A549 (cell line): ENCODE measurements at regions not wholly inside any gene's neighbourhood (a gene's known extent, or its start where the extent isn't known, plus 50 kb on each side); places are given as distances from the start of the nearest gene placed in this dataset.
A peak's percentile ranks its signal among the peaks of the same experiment; 100 is the strongest.

ENCODE experiments used
- ATAC-seq, 2 experiments: fragments of 200-7000 bp in 1 of 2; fragments of >200 bp in 1 of 2; cut with Nextera tagmentation in 1 of 2; cut with Tn5 transposase in 1 of 2; 3 replicates each; pipeline versions ENCODE4 v1.8.0 to v1.9.1; 2018 to 2020; ENCODE audit warnings: mild to moderate bottlenecking in 1 of 2, moderate library complexity in 1 of 2
- CTCF ChIA-PET: fragments of 300-600 bp; sonication (Branson Sonifier 250); formaldehyde crosslinking; extraction: SDS; loops from one replicate; lab custom pipeline; 2021; ENCODE audit warnings: antibody characterized with exemption, inconsistent platforms; lab: Yijun Ruan, JAX
- POLR2A ChIA-PET: fragments of 350-600 bp; formaldehyde crosslinking; extraction: SDS; loops from one replicate; lab custom pipeline; 2021; ENCODE audit warnings: antibody characterized with exemption, inconsistent platforms; lab: Yijun Ruan, JAX
- DNase-seq, 2 experiments: peaks; one replicate each; pipeline versions ENCODE4 v3.0.0 to v3.0.0-alpha.2; 2011 to 2016; ENCODE audit warnings: low read depth in 1 of 2, low spot score in 1 of 2
- FAIRE-seq: peaks from 2 replicates; lab custom pipeline; 2011; peaks lifted over from hg19 to GRCh38; lab: Jason Lieb, UNC
- H3K27ac ChIP-seq, 2 experiments: fragments of >200 bp; sonication (Bioruptor Twin); formaldehyde crosslinking; 3 replicates each; pipeline ENCODE4 v1.5.1; 2016 to 2017
- H3K4me1 ChIP-seq: fragments of >200 bp; sonication (Bioruptor Twin); formaldehyde crosslinking; 3 replicates; pipeline ENCODE4 v1.6.1; 2016
- H3K4me2 ChIP-seq: fragments of >200 bp; sonication (Bioruptor Twin); formaldehyde crosslinking; 3 replicates; pipeline ENCODE4 v1.6.1; 2016
- H3K4me3 ChIP-seq: fragments of >200 bp; sonication (Bioruptor Twin); formaldehyde crosslinking; 3 replicates; pipeline ENCODE4 v1.5.1; 2016
- H3K9me3 ChIP-seq: fragments of >200 bp; sonication (Bioruptor Twin); formaldehyde crosslinking; 3 replicates; pipeline ENCODE4 v1.6.1; 2016
- BHLHE40 ChIP-seq: IDR thresholded peaks from 2 replicates; pipeline ENCODE4 v1.6.1; 2012; ENCODE audit warnings: low read depth, low read length, inconsistent platforms
- CBX2 ChIP-seq: fragments of 200-600 bp; sonication (generic); IDR thresholded peaks from 2 replicates; pipeline ENCODE4 v1.6.1; 2016; ENCODE audit warnings: low read depth, mild to moderate bottlenecking, borderline replicate concordance
- CEBPB ChIP-seq, 2 experiments: fragments of >200 bp in 1 of 2; sonication (Bioruptor Twin) in 1 of 2; formaldehyde crosslinking in 1 of 2; IDR thresholded peaks; 2 replicates each; pipeline ENCODE4 v1.6.1; 2012 to 2016
- CHD4 ChIP-seq: fragments of 200-600 bp; sonication (generic); IDR thresholded peaks from 2 replicates; pipeline ENCODE4 v1.6.1; 2016; ENCODE audit warnings: antibody characterized with exemption, mild to moderate bottlenecking, borderline replicate concordance
- EP300 ChIP-seq, 2 experiments: fragments of >200 bp; sonication (Bioruptor Twin); formaldehyde crosslinking; IDR thresholded peaks; 2 replicates in 1 of 2; 3 replicates in 1 of 2; pipeline ENCODE4 v1.6.1; 2016 to 2017
- ESRRA ChIP-seq: fragments of 150-350 bp; IDR thresholded peaks from 2 replicates; pipeline ENCODE4 v1.6.1; 2014; ENCODE audit warnings: mild to moderate bottlenecking, low read length, borderline replicate concordance
- FOSL2 ChIP-seq, 2 experiments: fragments of 450-650 bp in 1 of 2; fragments of >200 bp in 1 of 2; sonication (Bioruptor Twin) in 1 of 2; formaldehyde crosslinking; IDR thresholded peaks; 2 replicates each; pipeline versions ENCODE4 v1.5.0 to v1.6.1; 2016 to 2020; ENCODE audit warnings: mild to moderate bottlenecking in 1 of 2, moderate library complexity in 1 of 2
- GATA3 ChIP-seq: IDR thresholded peaks from 2 replicates; pipeline ENCODE4 v1.6.1; 2012; ENCODE audit warnings: borderline replicate concordance
- HDAC2 ChIP-seq: fragments of 200-600 bp; sonication (generic); IDR thresholded peaks from 2 replicates; pipeline ENCODE4 v1.6.1; 2016
- HEYL ChIP-seq: fragments of 250-450 bp; sonication (Bioruptor Pico); IDR thresholded peaks from 2 replicates; pipeline ENCODE4 v1.8.0; 2021; ENCODE audit warnings: mild to moderate bottlenecking, moderate library complexity
- HOXB13 ChIP-seq: fragments of 250-450 bp; sonication (Bioruptor Pico); IDR thresholded peaks from 2 replicates; pipeline ENCODE4 v1.5.0; 2020; ENCODE audit warnings: low read depth, mild to moderate bottlenecking, moderate library complexity
- HOXB5 ChIP-seq: fragments of 250-450 bp; sonication (Bioruptor Pico); IDR thresholded peaks from 2 replicates; pipeline ENCODE4 v1.5.0; 2020; ENCODE audit warnings: mild to moderate bottlenecking, moderate library complexity
- NFE2L2 ChIP-seq: fragments of 150-350 bp; conservative IDR thresholded peaks from 2 replicates; pipeline ENCODE4 v1.6.1; 2014; ENCODE audit warnings: low read length
- POLR2A ChIP-seq: IDR thresholded peaks from 2 replicates; pipeline ENCODE4 v1.6.1; 2012; ENCODE audit warnings: mild to moderate bottlenecking, low read length
- RCOR1 ChIP-seq: fragments of 150-350 bp; IDR thresholded peaks from 2 replicates; pipeline ENCODE4 v1.6.1; 2014; ENCODE audit warnings: antibody characterized with exemption, low read length, low read depth
- SREBF2 ChIP-seq: fragments of 450-650 bp; IDR thresholded peaks from 2 replicates; pipeline ENCODE4 v1.6.1; 2014; ENCODE audit warnings: mild to moderate bottlenecking, moderate library complexity
- TP53 ChIP-seq: fragments of 250-450 bp; sonication (Bioruptor Pico); IDR thresholded peaks from 2 replicates; pipeline ENCODE4 v1.5.0; 2021; ENCODE audit warnings: mild to moderate bottlenecking, moderate library complexity
- ZC3H11A ChIP-seq: fragments of 450-650 bp; IDR thresholded peaks from 2 replicates; pipeline ENCODE4 v1.6.1; 2014; ENCODE audit warnings: antibody characterized with exemption, mild to moderate bottlenecking
- ZFP36 ChIP-seq: fragments of 450-650 bp; IDR thresholded peaks from 2 replicates; pipeline ENCODE4 v1.6.1; 2014; ENCODE audit warnings: borderline replicate concordance; ENCODE audit not compliant: partially characterized antibody
- ZNF302 ChIP-seq: fragments of 250-450 bp; sonication (Bioruptor Pico); IDR thresholded peaks from 2 replicates; pipeline ENCODE4 v1.9.0; 2021; ENCODE audit warnings: inconsistent platforms, mild to moderate bottlenecking, moderate library complexity
- ZSCAN20 ChIP-seq: fragments of 250-450 bp; sonication (Bioruptor Pico); IDR thresholded peaks from 2 replicates; pipeline ENCODE4 v1.8.0; 2022; ENCODE audit warnings: mild to moderate bottlenecking, moderate library complexity
- WGBS: methylation state at CpG from one replicate; pipeline ENCODE4 v1.1.6; 2017; ENCODE audit errors: missing lambda C conversion rate; 5-methylcytosine and 5-hydroxymethylcytosine counted together
- TF ChIP-seq, protein P1 (sequence below): IDR thresholded peaks from 2 replicates; pipeline ENCODE4 v1.6.1; 2012
- TF ChIP-seq, protein P2 (sequence below): fragments of >200 bp; sonication (Bioruptor Twin); formaldehyde crosslinking; IDR thresholded peaks from 2 replicates; pipeline ENCODE4 v1.6.1; 2016
- TF ChIP-seq, protein P3 (sequence below): IDR thresholded peaks from 2 replicates; pipeline ENCODE4 v1.6.1; 2012

DNA sequence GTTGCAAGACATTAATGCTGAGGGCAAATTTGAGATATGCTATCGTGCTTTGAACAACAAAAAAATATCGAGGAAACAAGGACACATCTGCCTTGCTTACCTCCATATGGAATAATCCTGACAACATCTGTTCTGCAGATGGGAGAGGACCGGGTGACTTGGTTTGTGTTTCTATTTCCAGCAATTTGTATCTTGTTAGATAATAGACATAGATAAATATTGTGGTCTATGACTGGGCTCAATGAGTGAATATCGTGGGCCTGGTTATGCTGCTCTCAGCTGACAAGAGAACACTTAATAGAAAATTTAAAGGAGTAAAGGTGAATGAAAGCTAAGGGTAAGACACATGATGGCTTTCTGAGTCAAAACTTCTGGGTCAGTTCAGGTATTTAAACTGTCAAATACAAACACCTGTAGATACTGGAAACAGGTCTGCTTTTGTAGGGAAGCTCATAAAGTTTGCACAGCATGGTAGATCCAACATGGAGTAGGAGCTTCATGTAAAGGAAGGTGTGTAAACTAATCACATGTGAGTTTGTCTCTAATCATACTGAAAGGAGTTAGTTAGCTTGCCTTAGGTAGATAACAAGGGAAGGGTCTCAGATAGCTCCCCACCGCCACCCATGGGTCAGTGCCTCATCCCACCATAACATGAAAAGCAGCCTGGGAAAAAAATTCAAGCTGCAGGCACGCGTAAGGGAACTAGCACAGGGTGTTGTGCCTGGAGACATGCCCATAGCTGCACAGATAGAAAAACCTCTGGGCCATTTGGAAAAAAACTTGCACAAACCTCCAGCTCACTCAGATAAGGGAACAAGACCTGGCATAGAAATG lies 904.1 kb upstream of the EPHA5 start (continued):
- TF ChIP-seq, protein P1, sequence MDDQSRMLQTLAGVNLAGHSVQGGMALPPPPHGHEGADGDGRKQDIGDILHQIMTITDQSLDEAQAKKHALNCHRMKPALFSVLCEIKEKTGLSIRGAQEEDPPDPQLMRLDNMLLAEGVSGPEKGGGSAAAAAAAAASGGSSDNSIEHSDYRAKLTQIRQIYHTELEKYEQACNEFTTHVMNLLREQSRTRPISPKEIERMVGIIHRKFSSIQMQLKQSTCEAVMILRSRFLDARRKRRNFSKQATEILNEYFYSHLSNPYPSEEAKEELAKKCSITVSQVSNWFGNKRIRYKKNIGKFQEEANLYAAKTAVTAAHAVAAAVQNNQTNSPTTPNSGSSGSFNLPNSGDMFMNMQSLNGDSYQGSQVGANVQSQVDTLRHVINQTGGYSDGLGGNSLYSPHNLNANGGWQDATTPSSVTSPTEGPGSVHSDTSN: no peak
- TF ChIP-seq ZSCAN20 (CRISPR knock-in tag): no peak
- no peak for TF ChIP-seq HEYL
- 0 out of 2 replicates have a peak, but pooled peaks have one; percentile 34 for TF ChIP-seq HOXB13
- TF ChIP-seq ESRRA: no peak
- no peak for TF ChIP-seq CHD4
- TF ChIP-seq EP300 (IDR thresholded peaks at IDR 0.05): no peak
- no peak for TF ChIP-seq ZFP36
- 0 out of 2 replicates have a peak, but pooled peaks have one; percentile 27 for TF ChIP-seq HOXB5
- TF ChIP-seq CBX2: no peak
- no peak for TF ChIP-seq NFE2L2
- TF ChIP-seq, all 56 proteins: peak for 7

DNA sequence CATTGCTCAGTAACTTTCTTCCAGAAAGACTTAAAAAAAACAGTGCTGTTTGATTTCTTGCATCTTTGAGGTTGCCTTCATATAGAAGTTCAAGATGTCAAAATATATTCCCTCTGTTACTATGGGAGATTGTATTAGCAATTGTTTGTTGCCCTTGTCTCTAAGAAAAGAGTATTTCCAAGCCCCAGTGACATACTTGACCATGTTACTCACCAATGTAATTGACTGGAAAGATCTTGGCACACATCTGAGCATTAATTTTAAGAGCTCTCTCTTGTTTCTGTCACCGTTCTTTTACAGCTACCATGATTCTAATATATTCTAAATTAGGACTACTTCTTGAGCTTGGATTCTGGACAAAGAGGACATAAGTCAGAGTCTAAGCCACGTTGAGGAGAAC lies 902.7 kb upstream of the EPHA5 start:
- ChIA-PET CTCF (no interaction called here), POLR2A (no interaction called here)
- H3K4me1 ChIP-seq: peaks cover 45% of the 10 kb centered on the region
- ATAC-seq (peak; percentile 32 to 53; a peak in 3 of 6 replicates), FAIRE-seq (no peak), DNase-seq (peak in 1 of 2 experiments; percentile 72)
- H3K4me2 ChIP-seq: peak overlapping the region; percentile 35; the same call in 2 of the 3 replicates
- no peaks in the 10 kb centered on the region for H3K9me3 ChIP-seq
- H3K4me3 ChIP-seq: no peak overlapping the region
- WGBS: 35% methylated on average over 2 of the region's 2 CpGs
- H3K27ac ChIP-seq: peak overlapping the region; percentile 77 to 80; a peak in 5 of 6 replicates
- TF ChIP-seq CHD4: no peak
- no peak for TF ChIP-seq HDAC2
- no peak for TF ChIP-seq POLR2A
- TF ChIP-seq, protein P1: no peak
- TF ChIP-seq CEBPB (IDR thresholded peaks at IDR 0.05): no peak
- TF ChIP-seq ESRRA: no peak
- TF ChIP-seq BHLHE40: no peak
- TF ChIP-seq TP53 (CRISPR knock-in tag): no peak
- no peak for TF ChIP-seq FOSL2 (IDR thresholded peaks at IDR 0.05)
- TF ChIP-seq FOSL2 (CRISPR knock-in tag; IDR thresholded peaks at IDR 0.05): peak; percentile 61
- TF ChIP-seq GATA3: peak; percentile 24; the same call in 1 of the 2 replicates
- no peak for TF ChIP-seq SREBF2
- TF ChIP-seq ZFP36: no peak
- TF ChIP-seq, protein P2, sequence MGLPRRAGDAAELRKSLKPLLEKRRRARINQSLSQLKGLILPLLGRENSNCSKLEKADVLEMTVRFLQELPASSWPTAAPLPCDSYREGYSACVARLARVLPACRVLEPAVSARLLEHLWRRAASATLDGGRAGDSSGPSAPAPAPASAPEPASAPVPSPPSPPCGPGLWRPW: no peak
- no peak for TF ChIP-seq RCOR1
- TF ChIP-seq HOXB5: no peak
- no peak for TF ChIP-seq ZC3H11A
- TF ChIP-seq, all 56 proteins: peak for 2

DNA sequence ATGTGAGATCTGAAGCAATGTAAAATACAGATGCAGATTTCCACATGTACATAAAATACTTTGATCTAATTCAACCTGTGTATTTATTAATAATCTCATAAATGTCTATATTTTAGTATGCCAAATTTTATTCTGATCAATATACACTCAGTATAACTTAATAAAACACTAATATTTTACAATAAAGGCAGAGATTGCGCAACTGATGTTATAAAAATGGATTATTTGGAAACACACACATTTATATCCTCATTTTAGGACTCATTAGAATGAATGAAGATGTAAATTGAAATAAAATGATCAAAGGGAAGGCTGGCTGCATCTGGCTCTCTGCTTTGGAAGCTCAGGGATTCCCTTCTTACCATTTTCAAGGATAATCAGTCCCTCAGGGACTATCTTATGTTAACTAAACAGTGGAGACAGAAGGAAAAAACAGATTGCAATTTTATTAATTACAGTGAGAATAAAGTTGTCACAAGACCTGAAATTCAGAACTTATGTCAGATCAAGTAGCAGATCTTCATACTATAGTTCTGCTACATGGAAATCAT lies 900.9 kb upstream of the EPHA5 start:
- ATAC-seq (no peak), FAIRE-seq (no peak), DNase-seq (no peak)
- Histone ChIP-seq H3K4me1 (peaks cover 46% of the 10 kb centered on the region), H3K4me3 (no peak overlapping the region), H3K4me2 (no peak overlapping the region), H3K27ac (peak overlapping the region in 1 of 2 experiments; percentile 53; a peak in 1 of 6 replicates), H3K9me3 (no peaks in the 10 kb centered on the region)
- CTCF ChIA-PET: no interaction called here
- TF ChIP-seq ZFP36: no peak
- peak; percentile 73 to 91; a peak in 3 of 4 replicates for TF ChIP-seq CEBPB (IDR thresholded peaks at IDR 0.05)
- TF ChIP-seq, protein P3, sequence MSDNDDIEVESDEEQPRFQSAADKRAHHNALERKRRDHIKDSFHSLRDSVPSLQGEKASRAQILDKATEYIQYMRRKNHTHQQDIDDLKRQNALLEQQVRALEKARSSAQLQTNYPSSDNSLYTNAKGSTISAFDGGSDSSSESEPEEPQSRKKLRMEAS: no peak
- no peak for TF ChIP-seq ZNF302 (CRISPR knock-in tag)
- TF ChIP-seq ZSCAN20 (CRISPR knock-in tag): no peak
- POLR2A ChIA-PET: no interaction called here
- WGBS: 88% methylated on average over 1 of the region's 1 CpG
